ENCODE measurements at regions not wholly inside any gene's neighbourhood (a gene's known extent, or its start where the extent isn't known, plus 50 kb on each side); places are given as distances from the start of the nearest gene placed in this dataset.

- no peak overlapping the region for H2AFZ ChIP-seq (ENCODE audit: low read depth)
These were observed 309.8 kb upstream of the COL3A1 start for GRCh38 chr2:188664416-188664815.

GRCh38 chr2:188664951-188665595 lies 309.1 kb upstream of the COL3A1 start:
- H3K27ac ChIP-seq = no peak overlapping the region
- H3K79me2 ChIP-seq (ENCODE audit: insufficient read depth, low read depth) = no peaks in the 10 kb centered on the region
- no peak overlapping the region for H3K9ac ChIP-seq
- no peaks in the 10 kb centered on the region for H4K20me1 ChIP-seq (ENCODE audit: insufficient read depth)
- H3K4me3 ChIP-seq (IDR thresholded peaks at IDR 0.05; ENCODE audit: insufficient read depth, low read depth, low read length) = no peak overlapping the region
- no peak for TF ChIP-seq CTCF (conservative IDR thresholded peaks at IDR 0.05; ENCODE audit: low read depth, low read length)
- no peak overlapping the region for H2AFZ ChIP-seq (ENCODE audit: low read depth)
- H3K27me3 ChIP-seq (ENCODE audit: insufficient read depth, low read depth) = no peaks in the 10 kb centered on the region
- H3K36me3 ChIP-seq (ENCODE audit: insufficient read depth) = no peaks in the 10 kb centered on the region
- H3K4me2 ChIP-seq = no peak overlapping the region
- H3K4me1 ChIP-seq (ENCODE audit: low read depth, poor library complexity, severe bottlenecking) = no peaks in the 10 kb centered on the region

More at GRCh38 chr2:188664416-188664815, 309.8 kb upstream of the COL3A1 start:
- Histone ChIP-seq H3K36me3 (ENCODE audit: insufficient read depth) (no peaks in the 10 kb centered on the region), H3K79me2 (ENCODE audit: insufficient read depth, low read depth) (no peaks in the 10 kb centered on the region), H3K4me1 (ENCODE audit: low read depth, poor library complexity, severe bottlenecking) (no peaks in the 10 kb centered on the region), H3K4me2 (no peak overlapping the region), H4K20me1 (ENCODE audit: insufficient read depth) (no peaks in the 10 kb centered on the region), H3K9ac (no peak overlapping the region), H3K4me3 (IDR thresholded peaks at IDR 0.05; ENCODE audit: insufficient read depth, low read depth, low read length) (no peak overlapping the region), H3K27me3 (ENCODE audit: insufficient read depth, low read depth) (no peaks in the 10 kb centered on the region), H3K27ac (no peak overlapping the region)
- no peak for TF ChIP-seq CTCF (conservative IDR thresholded peaks at IDR 0.05; ENCODE audit: low read depth, low read length)

GRCh38 chr2:188665727-188666304 lies 308.4 kb upstream of the COL3A1 start:
- H3K4me3 ChIP-seq (IDR thresholded peaks at IDR 0.05; ENCODE audit: insufficient read depth, low read depth, low read length) = no peak overlapping the region
- H3K4me2 ChIP-seq = no peak overlapping the region
- no peaks in the 10 kb centered on the region for H3K27me3 ChIP-seq (ENCODE audit: insufficient read depth, low read depth)
- no peaks in the 10 kb centered on the region for H4K20me1 ChIP-seq (ENCODE audit: insufficient read depth)
- no peaks in the 10 kb centered on the region for H3K79me2 ChIP-seq (ENCODE audit: insufficient read depth, low read depth)
- H2AFZ ChIP-seq (ENCODE audit: low read depth) = no peak overlapping the region
- H3K4me1 ChIP-seq (ENCODE audit: low read depth, poor library complexity, severe bottlenecking) = no peaks in the 10 kb centered on the region
- H3K27ac ChIP-seq = no peak overlapping the region
- H3K36me3 ChIP-seq (ENCODE audit: insufficient read depth) = no peaks in the 10 kb centered on the region
- H3K9ac ChIP-seq = no peak overlapping the region
- no peak for TF ChIP-seq CTCF (conservative IDR thresholded peaks at IDR 0.05; ENCODE audit: low read depth, low read length)

- no peaks in the 10 kb centered on the region for H3K36me3 ChIP-seq (ENCODE audit: insufficient read depth)
- H3K27me3 ChIP-seq (ENCODE audit: insufficient read depth, low read depth) = no peaks in the 10 kb centered on the region
- no peak overlapping the region for H3K9ac ChIP-seq
- H3K4me3 ChIP-seq (IDR thresholded peaks at IDR 0.05; ENCODE audit: insufficient read depth, low read depth, low read length) = no peak overlapping the region
- H2AFZ ChIP-seq (ENCODE audit: low read depth) = no peak overlapping the region
- no peaks in the 10 kb centered on the region for H3K79me2 ChIP-seq (ENCODE audit: insufficient read depth, low read depth)
- H3K4me1 ChIP-seq (ENCODE audit: low read depth, poor library complexity, severe bottlenecking) = no peaks in the 10 kb centered on the region
- TF ChIP-seq CTCF (conservative IDR thresholded peaks at IDR 0.05; ENCODE audit: low read depth, low read length) = no peak
- H3K4me2 ChIP-seq = no peak overlapping the region
- no peak overlapping the region for H3K27ac ChIP-seq
- H4K20me1 ChIP-seq (ENCODE audit: insufficient read depth) = no peaks in the 10 kb centered on the region
These were observed 307.7 kb upstream of the COL3A1 start for GRCh38 chr2:188666503-188666902.

Data from KMS-11 (cell line).